Adrenal gland (tissue), 5 donors: ENCODE measurements at regions not wholly inside any gene's neighbourhood (a gene's known extent, or its start where the extent isn't known, plus 50 kb on each side); places are given as distances from the start of the nearest gene placed in this dataset.

Experiments
- POLR2A ChIP-seq, 2 donors: fragments of 450-650 bp; IDR thresholded peaks; one replicate each; pipeline ENCODE4 v1.6.1; 2017; ENCODE audit warnings: antibody characterized with exemption in 2 of 2, mild to moderate bottlenecking in 2 of 2, moderate library complexity in 1 of 2
- TF ChIP-seq, protein P1 (sequence below), 6 experiments: fragments of 450-650 bp in 4 of 6; fragments of 200-600 bp in 2 of 6; sonication (generic) in 1 of 6; IDR thresholded peaks; 1 replicate in 5 of 6; 2 replicates in 1 of 6; pipeline versions ENCODE4 v1.5.1 to v1.8.0; 2016 to 2021; ENCODE audit warnings: antibody characterized with exemption in 6 of 6, mild to moderate bottlenecking in 2 of 6, moderate library complexity in 1 of 6
- donor health status: DM: no; HTN: no; CAD: no.

DNA sequence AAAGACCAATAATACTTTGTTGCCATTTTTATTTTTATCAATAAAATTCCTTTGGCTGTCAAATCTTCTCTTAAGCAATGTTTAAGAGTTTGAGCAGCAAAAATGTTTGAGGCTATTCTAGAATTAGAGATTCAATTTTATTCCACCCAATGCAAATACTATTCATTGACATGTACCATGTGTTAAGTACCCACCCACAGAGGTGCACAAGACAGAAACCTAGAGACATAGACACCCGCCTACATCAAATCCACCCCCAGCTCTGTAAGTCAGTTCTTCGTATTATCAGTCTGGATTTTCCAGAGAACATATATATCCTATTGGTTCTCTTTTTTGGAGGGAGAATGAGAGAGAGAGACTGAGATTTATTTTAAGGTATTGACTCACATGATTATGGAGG, 463.7 kb downstream of the EPM2A start:
- TF ChIP-seq POLR2A (IDR thresholded peaks at IDR 0.05), result no peak
- TF ChIP-seq, protein P1, sequence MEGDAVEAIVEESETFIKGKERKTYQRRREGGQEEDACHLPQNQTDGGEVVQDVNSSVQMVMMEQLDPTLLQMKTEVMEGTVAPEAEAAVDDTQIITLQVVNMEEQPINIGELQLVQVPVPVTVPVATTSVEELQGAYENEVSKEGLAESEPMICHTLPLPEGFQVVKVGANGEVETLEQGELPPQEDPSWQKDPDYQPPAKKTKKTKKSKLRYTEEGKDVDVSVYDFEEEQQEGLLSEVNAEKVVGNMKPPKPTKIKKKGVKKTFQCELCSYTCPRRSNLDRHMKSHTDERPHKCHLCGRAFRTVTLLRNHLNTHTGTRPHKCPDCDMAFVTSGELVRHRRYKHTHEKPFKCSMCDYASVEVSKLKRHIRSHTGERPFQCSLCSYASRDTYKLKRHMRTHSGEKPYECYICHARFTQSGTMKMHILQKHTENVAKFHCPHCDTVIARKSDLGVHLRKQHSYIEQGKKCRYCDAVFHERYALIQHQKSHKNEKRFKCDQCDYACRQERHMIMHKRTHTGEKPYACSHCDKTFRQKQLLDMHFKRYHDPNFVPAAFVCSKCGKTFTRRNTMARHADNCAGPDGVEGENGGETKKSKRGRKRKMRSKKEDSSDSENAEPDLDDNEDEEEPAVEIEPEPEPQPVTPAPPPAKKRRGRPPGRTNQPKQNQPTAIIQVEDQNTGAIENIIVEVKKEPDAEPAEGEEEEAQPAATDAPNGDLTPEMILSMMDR (IDR thresholded peaks at IDR 0.05), result no peak
